GM23338 (cell line): ENCODE measurements at regions not wholly inside any gene's neighbourhood (a gene's known extent, or its start where the extent isn't known, plus 50 kb on each side); places are given as distances from the start of the nearest gene placed in this dataset.

ENCODE experiments used
- CREB1 ChIP-seq: fragments of 250-450 bp; sonication (Bioruptor Pico); IDR thresholded peaks from 2 replicates; pipeline ENCODE4 v1.5.0; 2020; ENCODE audit warnings: low read depth, mild to moderate bottlenecking, moderate library complexity
- CTCF ChIP-seq, 2 experiments: fragments of 200-600 bp in 1 of 2; sonication (generic) in 1 of 2; conservative IDR thresholded peaks; 2 replicates each; pipeline versions ENCODE4 v1.5.1 to v1.6.1; 2016 to 2017; ENCODE audit warnings: antibody characterized with exemption in 2 of 2, low read depth in 2 of 2, mild to moderate bottlenecking in 2 of 2, moderate library complexity in 1 of 2
- ETS1 ChIP-seq: IDR thresholded peaks from 2 replicates; pipeline ENCODE4 v1.6.1; 2016; ENCODE audit warnings: antibody characterized with exemption
- EZH2 ChIP-seq: fragments of 200-600 bp; sonication (generic); IDR thresholded peaks from one replicate; pipeline ENCODE4 v1.8.0; 2017; ENCODE audit warnings: antibody characterized with exemption, mild to moderate bottlenecking, low read depth; ENCODE audit not compliant: unreplicated experiment
- EZH2phosphoT487 ChIP-seq: fragments of 200-600 bp; sonication (generic); IDR thresholded peaks from one replicate; pipeline ENCODE4 v1.8.1; 2018; ENCODE audit warnings: antibody characterized with exemption; ENCODE audit not compliant: unreplicated experiment
- JUNB ChIP-seq: IDR thresholded peaks from one replicate; pipeline ENCODE4 v1.6.1; 2016; ENCODE audit warnings: antibody characterized with exemption; ENCODE audit not compliant: unreplicated experiment
- NANOG ChIP-seq: IDR thresholded peaks from 2 replicates; pipeline ENCODE4 v1.6.1; 2016; ENCODE audit warnings: antibody characterized with exemption, borderline replicate concordance
- POLR2AphosphoS5 ChIP-seq: IDR thresholded peaks from 2 replicates; pipeline ENCODE4 v1.6.1; 2016; ENCODE audit warnings: antibody characterized with exemption, low read depth
- REST ChIP-seq: IDR thresholded peaks from one replicate; pipeline ENCODE4 v1.6.1; 2018; ENCODE audit warnings: antibody characterized with exemption; ENCODE audit not compliant: unreplicated experiment
- ZNF114 ChIP-seq: fragments of 250-450 bp; sonication (Bioruptor Pico); IDR thresholded peaks from 2 replicates; pipeline ENCODE4 v1.5.0; 2020; ENCODE audit warnings: mild to moderate bottlenecking, moderate library complexity
- ZNF331 ChIP-seq: fragments of 250-450 bp; sonication (Bioruptor Pico); IDR thresholded peaks from 2 replicates; pipeline ENCODE4 v1.5.0; 2020; ENCODE audit warnings: low read depth, mild to moderate bottlenecking, moderate library complexity

- no peak for TF ChIP-seq CTCF (conservative IDR thresholded peaks at IDR 0.05; ENCODE audit: low read depth in 2 of 2)
- no peak for TF ChIP-seq CREB1 (CRISPR knock-in tag)
- TF ChIP-seq EZH2phosphoT487: no peak
- no peak for TF ChIP-seq POLR2AphosphoS5
- no peak for TF ChIP-seq EZH2
- TF ChIP-seq REST: no peak
- TF ChIP-seq JUNB: no peak
- no peak for TF ChIP-seq ZNF114 (CRISPR knock-in tag)
- no peak for TF ChIP-seq ETS1
- no peak for TF ChIP-seq NANOG
- no peak for TF ChIP-seq ZNF331 (CRISPR knock-in tag)
These were observed 74.7 kb upstream of the ROBO2 start for GRCh38 chr3:76965122-76965725.
